Upper lobe of left lung (tissue), 6 donors: ENCODE measurements at regions not wholly inside any gene's neighbourhood (a gene's known extent, or its start where the extent isn't known, plus 50 kb on each side); places are given as distances from the start of the nearest gene placed in this dataset.

Experiments used
- ATAC-seq, 2 donors: fragments of 200-7000 bp; cut with Tn5 transposase; one replicate each; pipeline ENCODE4 v1.9.1; 2022; ENCODE audit warnings: mild to moderate bottlenecking in 2 of 2, moderate library complexity in 2 of 2; ENCODE audit not compliant: low FRiP score in 2 of 2
- DNase-seq, 2 donors: peaks; one replicate each; pipeline ENCODE4 v3.0.0-alpha.2; 2019 to 2020
- H3K27ac ChIP-seq, 4 donors: fragments of 200-600 bp; sonication (generic); one replicate each; pipeline ENCODE4 v1.5.1; 2016 to 2019
- H3K27me3 ChIP-seq, 4 donors: fragments of 200-600 bp; sonication (generic); one replicate each; pipeline ENCODE4 v1.5.1; 2017 to 2019
- H3K36me3 ChIP-seq, 4 donors: fragments of 200-600 bp; sonication (generic); one replicate each; pipeline ENCODE4 v1.5.1; 2016 to 2019
- H3K4me1 ChIP-seq, 4 donors: fragments of 200-600 bp; sonication (generic); one replicate each; pipeline ENCODE4 v1.5.1; 2018 to 2019
- H3K4me3 ChIP-seq, 4 donors: fragments of 200-600 bp; sonication (generic); one replicate each; pipeline ENCODE4 v1.5.1; 2017 to 2019; ENCODE audit warnings: mild to moderate bottlenecking in 2 of 4, moderate library complexity in 1 of 4
- H3K9me3 ChIP-seq, 4 donors: fragments of 200-600 bp; sonication (generic); one replicate each; pipeline ENCODE4 v1.5.1; 2018 to 2019
- CTCF ChIP-seq, 6 experiments: fragments of 450-650 bp in 4 of 6; fragments of 200-600 bp in 2 of 6; sonication (generic) in 2 of 6; IDR thresholded peaks; one replicate each; pipeline ENCODE4 v1.5.1; 2016 to 2019; ENCODE audit warnings: antibody characterized with exemption in 6 of 6
- EP300 ChIP-seq, 4 donors: sonication (generic); formaldehyde crosslinking; IDR thresholded peaks; one replicate each; pipeline ENCODE4 v1.5.1; 2017; ENCODE audit warnings: antibody characterized with exemption in 4 of 4, control low read depth in 2 of 4
- POLR2A ChIP-seq, 4 donors: fragments of 450-650 bp; IDR thresholded peaks; one replicate each; pipeline ENCODE4 v1.5.1; 2016 to 2017; ENCODE audit warnings: antibody characterized with exemption in 4 of 4, mild to moderate bottlenecking in 2 of 4
- POLR2AphosphoS5 ChIP-seq, 2 donors: sonication (generic); formaldehyde crosslinking; IDR thresholded peaks; one replicate each; pipeline ENCODE4 v1.5.1; 2017; ENCODE audit warnings: antibody characterized with exemption in 2 of 2
- WGBS, 2 donors: methylation state at CpG; one replicate each; pipeline ENCODE4 v1.1.5; 2017 to 2018; 5-methylcytosine and 5-hydroxymethylcytosine counted together
- donor health status: DM: no; HTN: no; CAD: no; lungs with moderate emphysema.
- donor health status: DM: no; HTN: yes; CAD: no; lungs with severe emphysema.

- 72% methylated on average over 8 of the region's 8 CpGs for WGBS, 2 donors
- no peaks in the 10 kb centered on the region for H3K36me3 ChIP-seq
- DNase-seq: no peak
- peaks cover 0 to 5% (median 0%) of the 10 kb centered on the region in 4 donors for H3K4me1 ChIP-seq
- H3K4me3 ChIP-seq: no peak overlapping the region
- ATAC-seq: no peak
- H3K27ac ChIP-seq: no peak overlapping the region
- H3K9me3 ChIP-seq: no peaks in the 10 kb centered on the region
- TF ChIP-seq CTCF (IDR thresholded peaks at IDR 0.05): no peak
- no peaks in the 10 kb centered on the region for H3K27me3 ChIP-seq
These were observed 222.6 kb downstream of the PDCD6IP start for GRCh38 chr3:34020726-34021680.

GRCh38 chr3:34022147-34022546, 223.7 kb downstream of the PDCD6IP start:
- TF ChIP-seq POLR2A (IDR thresholded peaks at IDR 0.05): no peak
- no peak for TF ChIP-seq CTCF (IDR thresholded peaks at IDR 0.05)
- TF ChIP-seq EP300 (IDR thresholded peaks at IDR 0.05): no peak
- TF ChIP-seq POLR2AphosphoS5 (IDR thresholded peaks at IDR 0.05): no peak
- 76 to 88% methylated on average over 2 of the region's 2 CpGs for WGBS, 2 donors

GRCh38 chr3:34024447-34025240, 226.2 kb downstream of the PDCD6IP start:
- ATAC-seq: peak in 1 of 2 donors; percentile 41
- Histone ChIP-seq H3K4me3 (no peak overlapping the region), H3K27ac (no peak overlapping the region), H3K36me3 (no peaks in the 10 kb centered on the region), H3K27me3 (no peaks in the 10 kb centered on the region), H3K4me1 (no peaks in the 10 kb centered on the region), H3K9me3 (no peaks in the 10 kb centered on the region)
- TF ChIP-seq EP300 (IDR thresholded peaks at IDR 0.05) (no peak), POLR2A (IDR thresholded peaks at IDR 0.05) (no peak), POLR2AphosphoS5 (IDR thresholded peaks at IDR 0.05) (no peak), CTCF (IDR thresholded peaks at IDR 0.05) (no peak)
- peak in 1 of 2 donors; percentile 28 for DNase-seq
- 65 to 84% methylated on average over 3 of the region's 3 CpGs for WGBS, 2 donors

More at GRCh38 chr3:34022147-34022546, 223.7 kb downstream of the PDCD6IP start:
- Histone ChIP-seq H3K27ac (no peak overlapping the region), H3K4me3 (no peak overlapping the region), H3K36me3 (no peaks in the 10 kb centered on the region), H3K27me3 (no peaks in the 10 kb centered on the region), H3K4me1 (no peaks in the 10 kb centered on the region), H3K9me3 (no peaks in the 10 kb centered on the region)
- ATAC-seq (no peak), DNase-seq (no peak)

GRCh38 chr3:34033839-34034238, 235.4 kb downstream of the PDCD6IP start:
- H3K4me1 ChIP-seq: no peaks in the 10 kb centered on the region
- no peak overlapping the region for H3K27ac ChIP-seq
- no peaks in the 10 kb centered on the region for H3K27me3 ChIP-seq
- no peak for ATAC-seq
- no peaks in the 10 kb centered on the region for H3K36me3 ChIP-seq
- no peak for DNase-seq
- WGBS, 2 donors: 80 to 81% methylated on average over 7 of the region's 7 CpGs
- no peak overlapping the region for H3K4me3 ChIP-seq
- TF ChIP-seq POLR2AphosphoS5 (IDR thresholded peaks at IDR 0.05) (no peak), EP300 (IDR thresholded peaks at IDR 0.05) (no peak), CTCF (IDR thresholded peaks at IDR 0.05) (no peak), POLR2A (IDR thresholded peaks at IDR 0.05) (no peak)
- H3K9me3 ChIP-seq: no peaks in the 10 kb centered on the region
